Gastroesophageal sphincter (tissue), 4 donors: ENCODE measurements at regions not wholly inside any gene's neighbourhood (a gene's known extent, or its start where the extent isn't known, plus 50 kb on each side); places are given as distances from the start of the nearest gene placed in this dataset.

Experiments used
- ATAC-seq: fragments of 150-250 bp; one replicate; pipeline ENCODE4 v1.9.1; 2016; ENCODE audit warnings: mild to moderate bottlenecking, moderate library complexity
- H3K27ac ChIP-seq, 4 donors: fragments of 200-600 bp; sonication (generic) in 3 of 4; 1 replicate in 3 of 4; 2 replicates in 1 of 4; pipeline ENCODE4 v1.5.1; 2016 to 2019
- H3K27me3 ChIP-seq: fragments of 200-600 bp; sonication (generic); one replicate; pipeline ENCODE4 v1.5.1; 2019
- H3K36me3 ChIP-seq, 2 donors: fragments of 200-600 bp; sonication (generic); one replicate each; pipeline ENCODE4 v1.5.1; 2019; ENCODE audit warnings: control low read depth in 1 of 2
- H3K4me1 ChIP-seq, 3 donors: fragments of 200-600 bp; sonication (generic); 1 replicate in 2 of 3; 2 replicates in 1 of 3; pipeline ENCODE4 v1.5.1; 2016 to 2019; ENCODE audit warnings: control low read depth in 2 of 3
- H3K4me3 ChIP-seq, 2 donors: fragments of 200-600 bp; sonication (generic); one replicate each; pipeline ENCODE4 v1.5.1; 2019; ENCODE audit warnings: mild to moderate bottlenecking in 1 of 2, moderate library complexity in 1 of 2
- H3K9me3 ChIP-seq, 3 donors: fragments of 200-600 bp; sonication (generic); one replicate each; pipeline ENCODE4 v1.5.1; 2017 to 2019; ENCODE audit warnings: control low read depth in 2 of 3
- CTCF ChIP-seq, 4 experiments: fragments of 200-600 bp in 2 of 4; fragments of 450-650 bp in 2 of 4; sonication (generic) in 1 of 4; IDR thresholded peaks; one replicate each; pipeline ENCODE4 v1.5.1; 2017 to 2019; ENCODE audit warnings: antibody characterized with exemption in 4 of 4, mild to moderate bottlenecking in 2 of 4, moderate library complexity in 2 of 4
- EP300 ChIP-seq: sonication (generic); formaldehyde crosslinking; IDR thresholded peaks from one replicate; pipeline ENCODE4 v1.6.1; 2017; ENCODE audit warnings: antibody characterized with exemption, mild to moderate bottlenecking
- POLR2A ChIP-seq, 2 donors: fragments of 450-650 bp; IDR thresholded peaks; one replicate each; pipeline ENCODE4 v1.6.1; 2017; ENCODE audit warnings: antibody characterized with exemption in 2 of 2, mild to moderate bottlenecking in 2 of 2, moderate library complexity in 1 of 2
- POLR2AphosphoS5 ChIP-seq: sonication (generic); formaldehyde crosslinking; IDR thresholded peaks from one replicate; pipeline ENCODE4 v1.6.1; 2017; ENCODE audit warnings: antibody characterized with exemption
- WGBS, 2 donors: methylation state at CpG; one replicate each; pipeline ENCODE4 v1.1.5; 2018; ENCODE audit warnings: low coverage in 1 of 2; 5-methylcytosine and 5-hydroxymethylcytosine counted together

- WGBS, 2 donors, result 57 to 74% methylated on average over 1 of the region's 1 CpG
- no peak for ATAC-seq
- Histone ChIP-seq H3K4me1 (no peaks in the 10 kb centered on the region), H3K27ac (no peak overlapping the region), H3K4me3 (no peak overlapping the region), H3K9me3 (peaks cover 0 to 35% (median 0%) of the 10 kb centered on the region in 3 donors), H3K36me3 (no peaks in the 10 kb centered on the region), H3K27me3 (peaks cover 13% of the 10 kb centered on the region)
- TF ChIP-seq POLR2AphosphoS5, result no peak
- TF ChIP-seq EP300, result no peak
Observed at GRCh38 chr16:16904601-16905000, 525.7 kb downstream of the NPIPA7 start.

- TF ChIP-seq CTCF (IDR thresholded peaks at IDR 0.05) (no peak), POLR2A (IDR thresholded peaks at IDR 0.05) (no peak), EP300 (no peak), POLR2AphosphoS5 (no peak)
- Histone ChIP-seq H3K4me3 (no peak overlapping the region), H3K9me3 (peaks cover 0 to 30% (median 0%) of the 10 kb centered on the region in 3 donors), H3K27me3 (peaks cover 21% of the 10 kb centered on the region), H3K4me1 (no peaks in the 10 kb centered on the region), H3K27ac (no peak overlapping the region), H3K36me3 (no peaks in the 10 kb centered on the region)
- no peak for ATAC-seq
- 51 to 65% methylated on average over 3 of the region's 3 CpGs for WGBS, 2 donors
Observed at GRCh38 chr16:16905850-16906249, 526.9 kb downstream of the NPIPA7 start.

GRCh38 chr16:16907089-16907488 is 528.1 kb downstream of the NPIPA7 start:
- Histone ChIP-seq H3K36me3 (no peaks in the 10 kb centered on the region), H3K4me1 (no peaks in the 10 kb centered on the region), H3K27ac (no peak overlapping the region), H3K27me3 (peaks cover 28% of the 10 kb centered on the region), H3K4me3 (no peak overlapping the region), H3K9me3 (peaks cover 0 to 18% (median 0%) of the 10 kb centered on the region in 3 donors)
- no peak for ATAC-seq
- TF ChIP-seq POLR2AphosphoS5, result no peak
- no peak for TF ChIP-seq CTCF (IDR thresholded peaks at IDR 0.05)
- no peak for TF ChIP-seq POLR2A (IDR thresholded peaks at IDR 0.05)
- no peak for TF ChIP-seq EP300

GRCh38 chr16:16908077-16908476 is 529.1 kb downstream of the NPIPA7 start:
- TF ChIP-seq POLR2AphosphoS5 (no peak), POLR2A (IDR thresholded peaks at IDR 0.05) (no peak), EP300 (no peak), CTCF (IDR thresholded peaks at IDR 0.05) (no peak)
- Histone ChIP-seq H3K27me3 (peaks cover 28% of the 10 kb centered on the region), H3K9me3 (peaks cover 0 to 18% (median 0%) of the 10 kb centered on the region in 3 donors), H3K4me3 (no peak overlapping the region), H3K27ac (no peak overlapping the region), H3K4me1 (no peaks in the 10 kb centered on the region), H3K36me3 (no peaks in the 10 kb centered on the region)
- 56 to 70% methylated on average over 4 to 5 of the region's 5 CpGs for WGBS, 2 donors
- ATAC-seq, result no peak

- ATAC-seq, result no peak
- no peaks in the 10 kb centered on the region for H3K4me1 ChIP-seq
- no peaks in the 10 kb centered on the region for H3K36me3 ChIP-seq
- TF ChIP-seq EP300, result no peak
- TF ChIP-seq POLR2AphosphoS5, result no peak
- no peak for TF ChIP-seq CTCF (IDR thresholded peaks at IDR 0.05)
- TF ChIP-seq POLR2A (IDR thresholded peaks at IDR 0.05), result no peak
- peaks cover 0 to 10% (median 0%) of the 10 kb centered on the region in 3 donors for H3K9me3 ChIP-seq
- H3K27ac ChIP-seq, result no peak overlapping the region
- 50 to 70% methylated on average over 1 to 2 of the region's 3 CpGs for WGBS, 2 donors
- H3K4me3 ChIP-seq, result no peak overlapping the region
- H3K27me3 ChIP-seq, result peaks cover 28% of the 10 kb centered on the region
Observed at GRCh38 chr16:16909126-16909525, 530.2 kb downstream of the NPIPA7 start.
